ENCODE measurements at regions not wholly inside any gene's neighbourhood (a gene's known extent, or its start where the extent isn't known, plus 50 kb on each side); places are given as distances from the start of the nearest gene placed in this dataset.

GRCh38 chr3:178099274-178099673 is 437.0 kb upstream of the KCNMB2 start:
- H3K4me3 Mint-ChIP-seq: no peak overlapping the region
- H3K27ac Mint-ChIP-seq: no peak overlapping the region
- ATAC-seq (replicated peaks in 1 of 4) (no peak), DNase-seq (no peak)
- no peaks in the 10 kb centered on the region for H3K27me3 ChIP-seq (replicated peaks in 1 of 2; ENCODE audit: control insufficient read depth in 2 of 2, extremely low read depth in 1 of 2, insufficient read depth in 2 of 2, low read length in 1 of 2)
- no peaks in the 10 kb centered on the region for H3K27me3 Mint-ChIP-seq
- peaks cover 0 to 2% (median 0%) of the 10 kb centered on the region in 3 donors for H3K9me3 Mint-ChIP-seq
- no peaks in the 10 kb centered on the region for H3K4me1 Mint-ChIP-seq
- ChIA-PET CTCF (no interaction called here), POLR2A (interaction anchor here (0.6 to 0.7 kb wide), 2 partner anchors 19 to 1914 kb away, joined by 3 to 5 read pairs; no protein-coding TSS in a partner anchor)
- H3K4me1 ChIP-seq (ENCODE audit: control insufficient read depth in 1 of 2, extremely low read depth in 1 of 2, insufficient read depth in 2 of 2, low read length in 2 of 2): no peaks in the 10 kb centered on the region
- H3K27ac ChIP-seq (ENCODE audit: low read length): no peak overlapping the region
- H3K36me3 ChIP-seq (ENCODE audit: control insufficient read depth in 2 of 2, extremely low read depth in 1 of 2, insufficient read depth in 1 of 2, low read length in 1 of 2): no peaks in the 10 kb centered on the region
- H3K4me3 ChIP-seq (ENCODE audit: control insufficient read depth in 1 of 2, extremely low read depth in 1 of 2, low read length in 1 of 2): no peak overlapping the region
- no CpG with 5 or more reads among the region's 4 CpGs for WGBS (ENCODE audit: insufficient coverage)
- no peaks in the 10 kb centered on the region for H3K36me3 Mint-ChIP-seq
- no peaks in the 10 kb centered on the region for H3K9me3 ChIP-seq

- no peaks in the 10 kb centered on the region for H3K4me1 ChIP-seq (ENCODE audit: control insufficient read depth in 1 of 2, extremely low read depth in 1 of 2, insufficient read depth in 2 of 2, low read length in 2 of 2)
- no peaks in the 10 kb centered on the region for H3K36me3 ChIP-seq (ENCODE audit: control insufficient read depth in 2 of 2, extremely low read depth in 1 of 2, insufficient read depth in 1 of 2, low read length in 1 of 2)
- Mint-ChIP-seq H3K9me3 (no peaks in the 10 kb centered on the region), H3K27me3 (no peaks in the 10 kb centered on the region), H3K4me3 (no peak overlapping the region), H3K36me3 (no peaks in the 10 kb centered on the region), H3K4me1 (no peaks in the 10 kb centered on the region), H3K27ac (no peak overlapping the region)
- H3K27ac ChIP-seq (ENCODE audit: low read length): no peak overlapping the region
- H3K9me3 ChIP-seq: no peaks in the 10 kb centered on the region
- ChIA-PET CTCF (no interaction called here), POLR2A (interaction anchor here in 1 of 2 donors (0.6 kb wide), 1 partner anchor 18 kb away, joined by 5 read pairs; no protein-coding TSS in a partner anchor)
- no peaks in the 10 kb centered on the region for H3K27me3 ChIP-seq (replicated peaks in 1 of 2; ENCODE audit: control insufficient read depth in 2 of 2, extremely low read depth in 1 of 2, insufficient read depth in 2 of 2, low read length in 1 of 2)
- DNase-seq (no peak), ATAC-seq (replicated peaks in 1 of 4) (no peak)
- no peak overlapping the region for H3K4me3 ChIP-seq (ENCODE audit: control insufficient read depth in 1 of 2, extremely low read depth in 1 of 2, low read length in 1 of 2)
- no CpG with 5 or more reads among the region's 2 CpGs for WGBS (ENCODE audit: insufficient coverage)
Observed at GRCh38 chr3:178099862-178100261, 436.4 kb upstream of the KCNMB2 start.

GRCh38 chr3:178100908-178101307 is 435.3 kb upstream of the KCNMB2 start:
- no peaks in the 10 kb centered on the region for H3K4me1 ChIP-seq (ENCODE audit: control insufficient read depth in 1 of 2, extremely low read depth in 1 of 2, insufficient read depth in 2 of 2, low read length in 2 of 2)
- H3K36me3 ChIP-seq (ENCODE audit: control insufficient read depth in 2 of 2, extremely low read depth in 1 of 2, insufficient read depth in 1 of 2, low read length in 1 of 2): no peaks in the 10 kb centered on the region
- ATAC-seq (replicated peaks in 1 of 4): no peak
- H3K27me3 ChIP-seq (replicated peaks in 1 of 2; ENCODE audit: control insufficient read depth in 2 of 2, extremely low read depth in 1 of 2, insufficient read depth in 2 of 2, low read length in 1 of 2): no peaks in the 10 kb centered on the region
- no peaks in the 10 kb centered on the region for H3K9me3 ChIP-seq
- H3K9me3 Mint-ChIP-seq: no peaks in the 10 kb centered on the region
- no peaks in the 10 kb centered on the region for H3K27me3 Mint-ChIP-seq
- H3K27ac ChIP-seq (ENCODE audit: low read length): no peak overlapping the region
- no peak overlapping the region for H3K27ac Mint-ChIP-seq
- ChIA-PET POLR2A (no interaction called here), CTCF (no interaction called here)
- no peaks in the 10 kb centered on the region for H3K4me1 Mint-ChIP-seq
- H3K4me3 ChIP-seq (ENCODE audit: control insufficient read depth in 1 of 2, extremely low read depth in 1 of 2, low read length in 1 of 2): no peak overlapping the region
- no peaks in the 10 kb centered on the region for H3K36me3 Mint-ChIP-seq
- no peak overlapping the region for H3K4me3 Mint-ChIP-seq
- no peak for DNase-seq

DNA sequence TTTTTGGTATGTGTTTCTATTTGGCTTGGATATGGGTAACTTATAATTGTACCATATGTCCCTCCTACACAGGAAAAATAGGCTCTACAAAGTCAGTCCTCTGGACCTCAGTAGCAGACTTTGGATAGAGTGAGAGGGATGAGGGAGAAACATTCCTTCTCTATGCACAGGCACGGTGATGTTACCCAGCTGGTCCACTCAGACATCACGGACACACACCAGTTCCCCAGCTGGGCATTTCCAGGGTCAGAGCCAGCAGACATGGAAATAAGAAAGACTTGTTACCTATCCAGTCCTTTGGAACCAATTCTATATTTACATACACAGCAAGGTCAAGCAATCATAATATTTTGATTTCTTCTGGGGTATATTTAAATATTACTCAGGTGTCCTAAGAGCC is 433.1 kb upstream of the KCNMB2 start:
- no peaks in the 10 kb centered on the region for H3K9me3 ChIP-seq
- H3K27me3 ChIP-seq (replicated peaks in 1 of 2; ENCODE audit: control insufficient read depth in 2 of 2, extremely low read depth in 1 of 2, insufficient read depth in 2 of 2, low read length in 1 of 2): no peaks in the 10 kb centered on the region
- 90% methylated on average over 2 of the region's 2 CpGs for WGBS (ENCODE audit: insufficient coverage)
- no peaks in the 10 kb centered on the region for H3K9me3 Mint-ChIP-seq
- H3K27ac Mint-ChIP-seq: no peak overlapping the region
- H3K36me3 Mint-ChIP-seq: no peaks in the 10 kb centered on the region
- ATAC-seq (replicated peaks in 1 of 4): no peak
- no peaks in the 10 kb centered on the region for H3K4me1 ChIP-seq (ENCODE audit: control insufficient read depth in 1 of 2, extremely low read depth in 1 of 2, insufficient read depth in 2 of 2, low read length in 2 of 2)
- no peaks in the 10 kb centered on the region for H3K4me1 Mint-ChIP-seq
- no peak overlapping the region for H3K4me3 Mint-ChIP-seq
- H3K36me3 ChIP-seq (ENCODE audit: control insufficient read depth in 2 of 2, extremely low read depth in 1 of 2, insufficient read depth in 1 of 2, low read length in 1 of 2): no peaks in the 10 kb centered on the region
- H3K4me3 ChIP-seq (ENCODE audit: control insufficient read depth in 1 of 2, extremely low read depth in 1 of 2, low read length in 1 of 2): no peak overlapping the region
- DNase-seq: no peak
- no peaks in the 10 kb centered on the region for H3K27me3 Mint-ChIP-seq
- CTCF ChIA-PET: interaction anchor here in 1 of 2 donors (1.6 kb wide), 1 partner anchor 25 kb away, joined by 3 read pairs; no protein-coding TSS in a partner anchor
- no peak overlapping the region for H3K27ac ChIP-seq (ENCODE audit: low read length)
- POLR2A ChIA-PET: no interaction called here

DNA sequence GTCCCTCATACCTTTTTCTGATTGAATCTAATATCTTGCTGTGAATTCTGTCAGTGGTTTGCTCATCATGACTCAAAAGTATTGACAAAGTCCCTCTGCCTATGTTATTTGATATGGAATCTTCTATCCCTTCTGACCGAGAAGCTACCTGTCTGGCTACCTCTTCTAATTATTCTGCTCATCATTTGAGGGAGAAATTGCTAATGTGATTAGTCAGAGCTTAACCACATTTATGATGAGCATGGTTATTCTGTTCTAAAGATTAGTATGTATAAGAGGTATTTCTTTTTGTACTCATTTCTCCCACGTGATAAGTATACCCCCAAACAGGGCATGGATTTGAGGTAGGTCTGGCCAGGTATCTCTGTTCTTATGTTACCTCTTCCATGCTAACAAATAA is 428.4 kb upstream of the KCNMB2 start:
- Histone ChIP-seq H3K4me3 (ENCODE audit: control insufficient read depth in 1 of 2, extremely low read depth in 1 of 2, low read length in 1 of 2) (no peak overlapping the region), H3K9me3 (no peaks in the 10 kb centered on the region), H3K27ac (ENCODE audit: low read length) (no peak overlapping the region), H3K4me1 (ENCODE audit: control insufficient read depth in 1 of 2, extremely low read depth in 1 of 2, insufficient read depth in 2 of 2, low read length in 2 of 2) (no peaks in the 10 kb centered on the region), H3K27me3 (replicated peaks in 1 of 2; ENCODE audit: control insufficient read depth in 2 of 2, extremely low read depth in 1 of 2, insufficient read depth in 2 of 2, low read length in 1 of 2) (peaks cover 0 to 3% of the 10 kb centered on the region in 2 experiments), H3K36me3 (ENCODE audit: control insufficient read depth in 2 of 2, extremely low read depth in 1 of 2, insufficient read depth in 1 of 2, low read length in 1 of 2) (no peaks in the 10 kb centered on the region)
- H3K27me3 Mint-ChIP-seq: peaks cover 0 to 3% of the 10 kb centered on the region in 2 donors
- H3K27ac Mint-ChIP-seq: no peak overlapping the region
- no peaks in the 10 kb centered on the region for H3K4me1 Mint-ChIP-seq
- WGBS (ENCODE audit: insufficient coverage): no CpG with 5 or more reads among the region's 2 CpGs
- H3K9me3 Mint-ChIP-seq: no peaks in the 10 kb centered on the region
- DNase-seq (no peak), ATAC-seq (replicated peaks in 1 of 4) (no peak)
- no peak overlapping the region for H3K4me3 Mint-ChIP-seq
- POLR2A ChIA-PET: interaction anchor here in 1 of 2 donors (0.5 to 0.6 kb wide), 2 partner anchors 101 to 176 kb away, joined by 3 to 4 read pairs; no protein-coding TSS in a partner anchor
- no peaks in the 10 kb centered on the region for H3K36me3 Mint-ChIP-seq
- CTCF ChIA-PET: no interaction called here

DNA sequence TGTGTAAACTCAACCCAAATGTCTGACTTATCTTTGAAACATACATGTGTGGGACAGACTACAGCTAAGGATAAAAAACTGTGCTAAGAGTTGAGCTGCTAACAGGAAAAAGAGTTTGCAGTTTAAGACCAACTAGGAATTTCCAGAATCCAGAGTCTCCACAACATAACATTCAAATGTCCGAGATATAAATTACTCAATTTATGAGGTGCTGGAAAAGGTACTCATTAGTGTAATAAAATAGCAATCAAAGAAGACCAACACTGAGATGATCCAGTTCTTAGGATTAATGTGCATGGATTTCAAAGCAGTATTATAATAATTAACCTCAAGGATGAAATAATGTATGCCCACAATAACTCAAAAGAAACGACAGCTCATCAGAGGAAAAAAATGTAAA is 426.5 kb upstream of the KCNMB2 start:
- Histone ChIP-seq H3K4me3 (ENCODE audit: control insufficient read depth in 1 of 2, extremely low read depth in 1 of 2, low read length in 1 of 2) (no peak overlapping the region), H3K9me3 (no peaks in the 10 kb centered on the region), H3K27me3 (replicated peaks in 1 of 2; ENCODE audit: control insufficient read depth in 2 of 2, extremely low read depth in 1 of 2, insufficient read depth in 2 of 2, low read length in 1 of 2) (peaks cover 0 to 3% of the 10 kb centered on the region in 2 experiments), H3K27ac (ENCODE audit: low read length) (no peak overlapping the region), H3K4me1 (ENCODE audit: control insufficient read depth in 1 of 2, extremely low read depth in 1 of 2, insufficient read depth in 2 of 2, low read length in 2 of 2) (no peaks in the 10 kb centered on the region), H3K36me3 (ENCODE audit: control insufficient read depth in 2 of 2, extremely low read depth in 1 of 2, insufficient read depth in 1 of 2, low read length in 1 of 2) (no peaks in the 10 kb centered on the region)
- CTCF ChIA-PET: interaction anchor here in 1 of 2 donors (0.7 kb wide), 1 partner anchor 1044 kb away, joined by 3 read pairs; no protein-coding TSS in a partner anchor
- ATAC-seq (replicated peaks in 1 of 4): no peak
- Mint-ChIP-seq H3K36me3 (no peaks in the 10 kb centered on the region), H3K9me3 (no peaks in the 10 kb centered on the region), H3K27me3 (peaks cover 0 to 3% of the 10 kb centered on the region in 2 donors), H3K4me1 (no peaks in the 10 kb centered on the region), H3K4me3 (no peak overlapping the region), H3K27ac (no peak overlapping the region)
- no CpG with 5 or more reads among the region's 2 CpGs for WGBS (ENCODE audit: insufficient coverage)
- POLR2A ChIA-PET: no interaction called here
- no peak for DNase-seq

DNA sequence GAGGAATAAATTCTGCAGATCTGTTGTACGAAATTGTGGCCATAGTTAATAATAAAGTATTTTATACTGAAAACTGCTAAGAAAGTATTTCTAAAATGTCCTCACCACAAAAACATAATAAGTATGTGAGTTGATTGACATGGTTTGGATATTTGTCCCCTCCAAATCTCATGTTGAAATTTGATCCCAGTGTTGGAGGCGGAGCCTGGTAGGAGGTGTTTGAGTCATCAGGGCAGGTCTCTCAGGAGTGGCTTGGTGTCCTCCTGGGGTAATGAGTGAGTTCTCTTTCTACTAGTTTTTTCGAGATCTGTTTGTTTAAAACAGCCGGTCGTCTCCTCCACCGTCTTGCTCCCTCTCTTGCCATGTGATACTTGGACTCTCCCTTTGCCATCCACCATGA is 424.1 kb upstream of the KCNMB2 start:
- Histone ChIP-seq H3K9me3 (no peaks in the 10 kb centered on the region), H3K4me1 (ENCODE audit: control insufficient read depth in 1 of 2, extremely low read depth in 1 of 2, insufficient read depth in 2 of 2, low read length in 2 of 2) (no peaks in the 10 kb centered on the region), H3K27ac (ENCODE audit: low read length) (no peak overlapping the region), H3K27me3 (replicated peaks in 1 of 2; ENCODE audit: control insufficient read depth in 2 of 2, extremely low read depth in 1 of 2, insufficient read depth in 2 of 2, low read length in 1 of 2) (peaks cover 0 to 3% of the 10 kb centered on the region in 2 experiments), H3K36me3 (ENCODE audit: control insufficient read depth in 2 of 2, extremely low read depth in 1 of 2, insufficient read depth in 1 of 2, low read length in 1 of 2) (no peaks in the 10 kb centered on the region), H3K4me3 (ENCODE audit: control insufficient read depth in 1 of 2, extremely low read depth in 1 of 2, low read length in 1 of 2) (no peak overlapping the region)
- peaks cover 0 to 3% of the 10 kb centered on the region in 2 donors for H3K27me3 Mint-ChIP-seq
- H3K36me3 Mint-ChIP-seq: no peaks in the 10 kb centered on the region
- H3K27ac Mint-ChIP-seq: no peak overlapping the region
- no peaks in the 10 kb centered on the region for H3K9me3 Mint-ChIP-seq
- no peaks in the 10 kb centered on the region for H3K4me1 Mint-ChIP-seq
- CTCF ChIA-PET: no interaction called here
- DNase-seq: no peak
- 89% methylated on average over 3 of the region's 6 CpGs for WGBS (ENCODE audit: insufficient coverage)
- no peak for ATAC-seq (replicated peaks in 1 of 4)
- H3K4me3 Mint-ChIP-seq: no peak overlapping the region
- POLR2A ChIA-PET: no interaction called here
